Liver (tissue), 8 donors: ENCODE measurements at regions not wholly inside any gene's neighbourhood (a gene's known extent, or its start where the extent isn't known, plus 50 kb on each side); places are given as distances from the start of the nearest gene placed in this dataset.

ENCODE experiments used
- DNase-seq: peaks from one replicate; pipeline ENCODE4 v3.0.0-alpha.2; 2017; ENCODE audit warnings: low spot score
- H3K27ac ChIP-seq, 2 donors: one replicate each; pipeline ENCODE4 v1.7.0; 2013; ENCODE audit warnings: inconsistent platforms in 2 of 2, low read length in 2 of 2, control low read depth in 1 of 2, low read depth in 1 of 2, mild to moderate bottlenecking in 1 of 2
- H3K27me3 ChIP-seq, 4 donors: one replicate each; pipeline versions ENCODE4 v1.6.1 to v1.7.0; 2013; ENCODE audit warnings: low read length in 3 of 4, inconsistent platforms in 1 of 4, mild to moderate bottlenecking in 1 of 4, moderate library complexity in 1 of 4; ENCODE audit not compliant: control insufficient read depth in 4 of 4, insufficient read depth in 4 of 4
- H3K36me3 ChIP-seq, 4 donors: one replicate each; pipeline versions ENCODE4 v1.6.1 to v1.7.0; 2013; ENCODE audit warnings: low read length in 3 of 4, mild to moderate bottlenecking in 3 of 4, low read depth in 1 of 4, moderate library complexity in 1 of 4; ENCODE audit not compliant: control insufficient read depth in 4 of 4, insufficient read depth in 3 of 4
- H3K4me1 ChIP-seq, 4 donors: one replicate each; pipeline versions ENCODE4 v1.6.1 to v1.7.0; 2013; ENCODE audit warnings: low read length in 3 of 4, mild to moderate bottlenecking in 3 of 4, moderate library complexity in 1 of 4; ENCODE audit not compliant: control insufficient read depth in 4 of 4, insufficient read depth in 4 of 4
- H3K4me3 ChIP-seq, 3 donors: one replicate each; pipeline versions ENCODE4 v1.6.1 to v1.7.0; 2013; ENCODE audit warnings: low read length in 3 of 3, control low read depth in 1 of 3, low read depth in 1 of 3, mild to moderate bottlenecking in 1 of 3
- H3K9ac ChIP-seq, 2 donors: one replicate each; pipeline ENCODE4 v1.7.0; 2013; ENCODE audit warnings: low read length in 2 of 2, mild to moderate bottlenecking in 2 of 2, moderate library complexity in 2 of 2, control low read depth in 1 of 2, low read depth in 1 of 2
- H3K9me3 ChIP-seq, 4 donors: one replicate each; pipeline versions ENCODE4 v1.6.1 to v1.7.0; 2013; ENCODE audit warnings: low read length in 3 of 4; ENCODE audit not compliant: control insufficient read depth in 4 of 4
- EGR1 ChIP-seq, 2 donors: IDR thresholded peaks; 2 replicates each; pipeline ENCODE4 v1.6.1; 2016 to 2018; ENCODE audit warnings: antibody characterized with exemption in 2 of 2, low read depth in 2 of 2
- FOXA1 ChIP-seq: IDR thresholded peaks from 2 replicates; pipeline ENCODE4 v1.6.1; 2016; ENCODE audit warnings: antibody characterized with exemption
- FOXA2 ChIP-seq: IDR thresholded peaks from 2 replicates; pipeline ENCODE4 v1.6.1; 2016; ENCODE audit warnings: antibody characterized with exemption
- GABPA ChIP-seq, 2 donors: IDR thresholded peaks in 1 of 2; conservative IDR thresholded peaks in 1 of 2; 2 replicates each; pipeline ENCODE4 v1.6.1; 2016; ENCODE audit warnings: antibody characterized with exemption in 2 of 2, mild to moderate bottlenecking in 1 of 2, moderate library complexity in 1 of 2
- HNF4A ChIP-seq, 2 donors: conservative IDR thresholded peaks; 2 replicates each; pipeline ENCODE4 v1.6.1; 2016; ENCODE audit warnings: antibody characterized with exemption in 2 of 2, mild to moderate bottlenecking in 2 of 2
- HNF4G ChIP-seq: IDR thresholded peaks from 2 replicates; pipeline ENCODE4 v1.6.1; 2016; ENCODE audit warnings: antibody characterized with exemption
- JUND ChIP-seq, 2 donors: IDR thresholded peaks; 2 replicates each; pipeline ENCODE4 v1.6.1; 2016; ENCODE audit warnings: antibody characterized with exemption in 2 of 2
- NR2F2 ChIP-seq: IDR thresholded peaks from 2 replicates; pipeline ENCODE4 v1.6.1; 2016; ENCODE audit warnings: antibody characterized with exemption
- RAD21 ChIP-seq, 2 donors: IDR thresholded peaks; 2 replicates each; pipeline ENCODE4 v1.6.1; 2016; ENCODE audit warnings: antibody characterized with exemption in 2 of 2, mild to moderate bottlenecking in 2 of 2
- RXRA ChIP-seq, 2 donors: IDR thresholded peaks; 2 replicates each; pipeline ENCODE4 v1.6.1; 2017 to 2018; ENCODE audit warnings: antibody characterized with exemption in 2 of 2, mild to moderate bottlenecking in 1 of 2
- SP1 ChIP-seq: IDR thresholded peaks from 2 replicates; pipeline ENCODE4 v1.6.1; 2018; ENCODE audit warnings: antibody characterized with exemption, mild to moderate bottlenecking
- YY1 ChIP-seq: IDR thresholded peaks from 2 replicates; pipeline ENCODE4 v1.6.1; 2016; ENCODE audit warnings: antibody characterized with exemption, mild to moderate bottlenecking
- WGBS: extraction: QIAGEN DNeasy Blood & Tissue Kit; methylation state at CpG from one replicate; pipeline ENCODE4 v1.1.7; 2013; 5-methylcytosine and 5-hydroxymethylcytosine counted together
- TF ChIP-seq, protein P1 (sequence below): fragments of 150-350 bp; IDR thresholded peaks from 2 replicates; pipeline ENCODE4 v1.5.1; 2017; ENCODE audit warnings: improper control_type of control experiment, low read depth, low read length; ENCODE audit not compliant: missing input control
- TF ChIP-seq, protein P2 (sequence below): IDR thresholded peaks from 2 replicates; pipeline ENCODE4 v1.6.1; 2016; ENCODE audit warnings: antibody characterized with exemption
- TF ChIP-seq, protein P3 (sequence below): IDR thresholded peaks from 2 replicates; pipeline ENCODE4 v1.6.1; 2016; ENCODE audit warnings: antibody characterized with exemption
- TF ChIP-seq, protein P4 (sequence below): IDR thresholded peaks from 2 replicates; pipeline ENCODE4 v1.6.1; 2016; ENCODE audit warnings: antibody characterized with exemption, mild to moderate bottlenecking
- donor health status: healthy.
- donor health status: healthy.
- donor health status: healthy.
- donor health status: healthy.
- donor health status: healthy.

DNA sequence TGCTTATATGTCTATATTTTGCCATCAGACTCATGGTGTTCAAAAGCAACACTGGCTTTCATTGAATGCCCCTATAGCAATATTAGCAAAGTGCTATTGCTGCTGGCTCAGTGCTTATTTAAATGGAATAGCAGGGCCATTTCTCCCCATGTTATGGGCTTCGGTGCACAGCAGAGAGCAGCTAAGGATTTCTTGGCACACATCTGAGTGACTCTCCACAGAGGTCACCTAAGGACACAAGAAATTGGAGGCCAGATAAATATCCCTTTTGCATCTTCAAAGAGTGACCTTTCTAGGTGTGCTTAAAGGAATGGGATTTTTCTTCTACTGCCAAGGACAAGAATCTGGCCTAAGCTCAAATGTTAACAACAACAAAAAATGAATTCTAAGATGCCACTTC is 751.8 kb downstream of the CDH11 start (continued):
- TF ChIP-seq, protein P1, sequence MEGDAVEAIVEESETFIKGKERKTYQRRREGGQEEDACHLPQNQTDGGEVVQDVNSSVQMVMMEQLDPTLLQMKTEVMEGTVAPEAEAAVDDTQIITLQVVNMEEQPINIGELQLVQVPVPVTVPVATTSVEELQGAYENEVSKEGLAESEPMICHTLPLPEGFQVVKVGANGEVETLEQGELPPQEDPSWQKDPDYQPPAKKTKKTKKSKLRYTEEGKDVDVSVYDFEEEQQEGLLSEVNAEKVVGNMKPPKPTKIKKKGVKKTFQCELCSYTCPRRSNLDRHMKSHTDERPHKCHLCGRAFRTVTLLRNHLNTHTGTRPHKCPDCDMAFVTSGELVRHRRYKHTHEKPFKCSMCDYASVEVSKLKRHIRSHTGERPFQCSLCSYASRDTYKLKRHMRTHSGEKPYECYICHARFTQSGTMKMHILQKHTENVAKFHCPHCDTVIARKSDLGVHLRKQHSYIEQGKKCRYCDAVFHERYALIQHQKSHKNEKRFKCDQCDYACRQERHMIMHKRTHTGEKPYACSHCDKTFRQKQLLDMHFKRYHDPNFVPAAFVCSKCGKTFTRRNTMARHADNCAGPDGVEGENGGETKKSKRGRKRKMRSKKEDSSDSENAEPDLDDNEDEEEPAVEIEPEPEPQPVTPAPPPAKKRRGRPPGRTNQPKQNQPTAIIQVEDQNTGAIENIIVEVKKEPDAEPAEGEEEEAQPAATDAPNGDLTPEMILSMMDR: no peak
- TF ChIP-seq HNF4G (no peak), GABPA (IDR thresholded peaks at IDR 0.05 in 1 of 2, conservative IDR thresholded peaks at IDR 0.05 in 1 of 2) (no peak), JUND (IDR thresholded peaks at IDR 0.05) (no peak), NR2F2 (no peak)

DNA sequence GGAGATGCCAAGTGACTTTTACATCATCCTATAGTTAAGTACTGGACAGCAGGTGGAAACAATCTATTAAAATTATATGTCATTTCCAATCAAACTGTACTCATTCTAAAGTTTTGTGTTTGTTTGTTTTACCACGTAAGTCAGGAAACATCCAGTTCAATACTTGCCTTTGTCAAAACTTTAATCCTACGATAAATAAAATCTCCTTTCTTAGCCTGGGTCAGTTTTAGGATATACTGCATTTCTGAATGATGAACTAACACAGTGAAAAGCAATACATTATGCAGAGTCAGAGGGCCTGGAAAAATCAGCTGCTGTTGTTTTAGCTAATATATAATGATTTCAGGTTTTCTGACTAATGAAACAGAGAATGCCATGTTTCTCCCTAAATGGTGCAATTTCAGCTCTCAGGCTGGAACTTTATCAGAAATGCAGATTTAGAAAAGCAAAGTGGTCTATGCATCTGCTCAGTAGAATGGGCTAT is 756.4 kb downstream of the CDH11 start:
- TF ChIP-seq, protein P2, sequence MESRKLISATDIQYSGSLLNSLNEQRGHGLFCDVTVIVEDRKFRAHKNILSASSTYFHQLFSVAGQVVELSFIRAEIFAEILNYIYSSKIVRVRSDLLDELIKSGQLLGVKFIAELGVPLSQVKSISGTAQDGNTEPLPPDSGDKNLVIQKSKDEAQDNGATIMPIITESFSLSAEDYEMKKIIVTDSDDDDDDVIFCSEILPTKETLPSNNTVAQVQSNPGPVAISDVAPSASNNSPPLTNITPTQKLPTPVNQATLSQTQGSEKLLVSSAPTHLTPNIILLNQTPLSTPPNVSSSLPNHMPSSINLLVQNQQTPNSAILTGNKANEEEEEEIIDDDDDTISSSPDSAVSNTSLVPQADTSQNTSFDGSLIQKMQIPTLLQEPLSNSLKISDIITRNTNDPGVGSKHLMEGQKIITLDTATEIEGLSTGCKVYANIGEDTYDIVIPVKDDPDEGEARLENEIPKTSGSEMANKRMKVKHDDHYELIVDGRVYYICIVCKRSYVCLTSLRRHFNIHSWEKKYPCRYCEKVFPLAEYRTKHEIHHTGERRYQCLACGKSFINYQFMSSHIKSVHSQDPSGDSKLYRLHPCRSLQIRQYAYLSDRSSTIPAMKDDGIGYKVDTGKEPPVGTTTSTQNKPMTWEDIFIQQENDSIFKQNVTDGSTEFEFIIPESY: no peak
- TF ChIP-seq, protein P1: no peak
- TF ChIP-seq EGR1 (IDR thresholded peaks at IDR 0.05; ENCODE audit: low read depth in 2 of 2) (no peak), JUND (IDR thresholded peaks at IDR 0.05) (no peak), HNF4A (conservative IDR thresholded peaks at IDR 0.05) (no peak), NR2F2 (no peak), FOXA2 (no peak), HNF4G (no peak), FOXA1 (no peak), RAD21 (IDR thresholded peaks at IDR 0.05) (no peak), SP1 (no peak), RXRA (IDR thresholded peaks at IDR 0.05) (no peak), YY1 (no peak)
- TF ChIP-seq, protein P3, sequence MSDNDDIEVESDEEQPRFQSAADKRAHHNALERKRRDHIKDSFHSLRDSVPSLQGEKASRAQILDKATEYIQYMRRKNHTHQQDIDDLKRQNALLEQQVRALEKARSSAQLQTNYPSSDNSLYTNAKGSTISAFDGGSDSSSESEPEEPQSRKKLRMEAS: no peak
- TF ChIP-seq, protein P4, sequence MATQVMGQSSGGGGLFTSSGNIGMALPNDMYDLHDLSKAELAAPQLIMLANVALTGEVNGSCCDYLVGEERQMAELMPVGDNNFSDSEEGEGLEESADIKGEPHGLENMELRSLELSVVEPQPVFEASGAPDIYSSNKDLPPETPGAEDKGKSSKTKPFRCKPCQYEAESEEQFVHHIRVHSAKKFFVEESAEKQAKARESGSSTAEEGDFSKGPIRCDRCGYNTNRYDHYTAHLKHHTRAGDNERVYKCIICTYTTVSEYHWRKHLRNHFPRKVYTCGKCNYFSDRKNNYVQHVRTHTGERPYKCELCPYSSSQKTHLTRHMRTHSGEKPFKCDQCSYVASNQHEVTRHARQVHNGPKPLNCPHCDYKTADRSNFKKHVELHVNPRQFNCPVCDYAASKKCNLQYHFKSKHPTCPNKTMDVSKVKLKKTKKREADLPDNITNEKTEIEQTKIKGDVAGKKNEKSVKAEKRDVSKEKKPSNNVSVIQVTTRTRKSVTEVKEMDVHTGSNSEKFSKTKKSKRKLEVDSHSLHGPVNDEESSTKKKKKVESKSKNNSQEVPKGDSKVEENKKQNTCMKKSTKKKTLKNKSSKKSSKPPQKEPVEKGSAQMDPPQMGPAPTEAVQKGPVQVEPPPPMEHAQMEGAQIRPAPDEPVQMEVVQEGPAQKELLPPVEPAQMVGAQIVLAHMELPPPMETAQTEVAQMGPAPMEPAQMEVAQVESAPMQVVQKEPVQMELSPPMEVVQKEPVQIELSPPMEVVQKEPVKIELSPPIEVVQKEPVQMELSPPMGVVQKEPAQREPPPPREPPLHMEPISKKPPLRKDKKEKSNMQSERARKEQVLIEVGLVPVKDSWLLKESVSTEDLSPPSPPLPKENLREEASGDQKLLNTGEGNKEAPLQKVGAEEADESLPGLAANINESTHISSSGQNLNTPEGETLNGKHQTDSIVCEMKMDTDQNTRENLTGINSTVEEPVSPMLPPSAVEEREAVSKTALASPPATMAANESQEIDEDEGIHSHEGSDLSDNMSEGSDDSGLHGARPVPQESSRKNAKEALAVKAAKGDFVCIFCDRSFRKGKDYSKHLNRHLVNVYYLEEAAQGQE: no peak
- 73% methylated on average over 2 of the region's 2 CpGs for WGBS
- no peak overlapping the region for H3K27ac ChIP-seq

More for the DNA sequence above, 756.4 kb downstream of the CDH11 start:
- DNase-seq: no peak
- Histone ChIP-seq H3K9me3 (no peaks in the 10 kb centered on the region), H3K4me3 (no peak overlapping the region), H3K27me3 (no peaks in the 10 kb centered on the region), H3K9ac (no peak overlapping the region), H3K4me1 (no peaks in the 10 kb centered on the region), H3K36me3 (no peaks in the 10 kb centered on the region)
